Kasumi-1 (cell line): ENCODE measurements at regions not wholly inside any gene's neighbourhood (a gene's known extent, or its start where the extent isn't known, plus 50 kb on each side); places are given as distances from the start of the nearest gene placed in this dataset.
"Not testable (repeated sequence)": the region's sequence is repeated elsewhere in the genome, so short reads cannot be mapped to it uniquely, and the experiment has no call there.

Source experiments
- DNase-seq, 2 experiments: peaks; one replicate each; lab custom pipeline; 2025; lab: John Stamatoyannopoulos, UW

DNA sequence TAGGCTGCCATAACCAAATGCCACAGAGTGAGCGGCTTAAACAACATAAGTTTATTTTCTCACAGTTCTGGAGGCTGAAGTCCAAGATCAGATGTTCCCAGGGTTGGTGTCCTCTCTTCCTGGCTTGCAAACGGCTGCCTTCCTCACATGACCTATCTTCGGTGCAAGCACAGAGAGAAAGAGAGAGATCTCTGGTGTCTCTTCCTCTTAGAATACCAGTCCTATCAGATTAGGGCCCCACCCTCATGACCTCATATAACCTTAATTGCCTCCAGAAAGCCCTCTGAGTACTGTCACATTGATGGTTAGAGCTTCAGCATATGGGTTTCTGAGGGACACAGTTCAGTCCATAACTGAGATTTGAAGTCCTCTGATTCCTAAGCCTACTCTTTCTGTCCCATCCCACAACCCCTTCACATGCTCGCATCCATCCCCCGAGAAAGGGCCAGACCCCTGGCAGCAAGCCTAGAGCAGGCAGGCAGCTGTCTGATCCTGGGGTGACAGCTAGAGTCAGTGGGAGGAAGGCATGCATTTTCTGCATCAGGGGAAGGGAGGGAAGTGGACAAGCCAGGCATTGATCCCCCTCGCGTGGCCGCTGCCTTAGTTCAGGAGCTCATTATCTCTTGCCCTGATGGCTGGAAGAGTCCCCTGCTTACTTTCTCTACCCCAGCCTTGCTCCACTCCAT is 114.1 kb downstream of the FAR1 start:
- no peak for DNase-seq

GRCh38 chr11:13784441-13784840 is 116.0 kb downstream of the FAR1 start:
- no peak for DNase-seq

GRCh38 chr11:13784855-13785254 is 116.4 kb downstream of the FAR1 start:
- no peak for DNase-seq

DNA sequence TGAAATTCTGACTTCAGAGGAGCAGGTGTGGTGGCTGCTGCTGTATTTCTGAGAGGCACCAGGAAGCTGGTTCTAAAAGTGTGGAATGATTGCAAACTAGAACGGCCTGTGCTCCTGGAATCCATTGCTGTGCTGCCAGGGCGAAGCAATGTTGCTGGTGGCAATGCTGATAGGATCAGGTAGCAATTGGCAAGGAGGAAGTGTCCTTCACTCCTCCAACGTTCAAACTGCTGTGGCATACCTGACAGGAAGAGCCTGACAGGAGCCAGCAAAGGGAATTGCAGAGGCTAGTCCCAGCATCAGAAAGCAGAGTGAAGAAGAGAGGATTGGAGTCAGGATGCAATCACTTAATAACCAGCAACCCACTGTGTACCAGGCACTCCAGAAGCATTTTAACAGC is 118.2 kb downstream of the FAR1 start:
- DNase-seq, result no peak

DNA sequence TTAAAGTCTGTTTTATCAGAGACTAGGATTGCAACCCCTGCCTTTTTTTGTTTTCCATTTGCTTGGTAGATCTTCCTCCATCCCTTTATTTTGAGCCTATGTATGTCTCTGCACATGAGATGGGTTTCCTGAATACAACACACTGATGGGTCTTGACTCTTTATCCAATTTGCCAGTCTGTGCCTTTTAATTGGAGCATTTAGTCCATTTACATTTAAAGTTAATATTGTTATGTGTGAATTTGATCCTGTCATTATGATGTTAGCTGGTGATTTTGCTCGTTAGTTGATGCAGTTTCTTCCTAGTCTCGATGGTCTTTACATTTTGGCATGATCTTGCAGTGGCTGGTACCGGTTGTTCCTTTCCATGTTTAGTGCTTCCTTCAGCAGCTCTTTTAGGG is 129.1 kb downstream of the FAR1 start:
- DNase-seq, result not testable (repeated sequence)

DNA sequence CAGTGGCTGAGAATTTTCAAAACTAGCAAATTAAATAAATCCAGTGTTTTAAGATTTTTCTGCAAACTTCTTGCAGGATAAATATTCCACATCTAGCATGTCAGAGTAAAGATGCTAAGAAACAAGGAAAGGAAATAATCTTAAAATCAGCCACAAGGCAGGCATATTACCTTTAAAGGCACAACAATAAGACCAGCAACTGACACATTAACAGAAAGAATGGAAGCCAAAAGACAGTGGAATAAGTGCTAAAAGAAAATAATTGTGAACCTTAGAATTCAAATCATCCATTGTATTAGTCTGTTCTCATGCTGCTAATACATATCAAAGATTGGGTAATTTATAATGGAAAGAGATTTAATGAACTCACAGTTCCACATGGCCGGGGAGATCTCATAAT is 132.4 kb downstream of the FAR1 start:
- DNase-seq, result no peak

- DNase-seq, result no peak
Observed at GRCh38 chr11:13818325-13818724, 144.2 kb upstream of the SPON1 start.

GRCh38 chr11:13826505-13827278 is 135.8 kb upstream of the SPON1 start:
- DNase-seq, result no peak

- DNase-seq, result no peak
Observed at GRCh38 chr11:13831696-13832095, 130.8 kb upstream of the SPON1 start.

- DNase-seq, result no peak
Observed at GRCh38 chr11:13834463-13834862, 128.1 kb upstream of the SPON1 start.

- no peak for DNase-seq
Observed at GRCh38 chr11:13836666-13837065, 125.9 kb upstream of the SPON1 start.

DNA sequence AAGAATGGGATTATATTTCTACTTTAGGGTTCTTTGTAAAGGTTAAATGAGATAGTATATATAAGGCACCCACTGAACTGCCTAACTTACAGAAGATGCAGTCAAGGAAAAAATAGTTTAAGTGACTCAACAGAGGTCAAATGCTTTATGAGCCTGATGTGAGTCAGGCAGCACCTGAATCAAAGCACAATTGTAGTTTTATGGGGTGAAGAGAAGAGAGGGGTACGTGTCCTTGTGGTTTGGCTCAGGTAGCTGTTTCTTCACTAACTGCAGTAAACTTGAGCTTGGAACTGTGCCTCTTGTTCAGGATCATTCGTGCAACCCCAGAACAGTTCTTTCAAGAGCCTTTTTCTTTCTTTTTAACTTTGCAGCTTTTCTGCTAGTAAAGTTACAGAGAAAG is 125.2 kb upstream of the SPON1 start:
- DNase-seq, result no peak

- DNase-seq, result no peak
Observed at GRCh38 chr11:13841393-13841792, 121.1 kb upstream of the SPON1 start.

DNA sequence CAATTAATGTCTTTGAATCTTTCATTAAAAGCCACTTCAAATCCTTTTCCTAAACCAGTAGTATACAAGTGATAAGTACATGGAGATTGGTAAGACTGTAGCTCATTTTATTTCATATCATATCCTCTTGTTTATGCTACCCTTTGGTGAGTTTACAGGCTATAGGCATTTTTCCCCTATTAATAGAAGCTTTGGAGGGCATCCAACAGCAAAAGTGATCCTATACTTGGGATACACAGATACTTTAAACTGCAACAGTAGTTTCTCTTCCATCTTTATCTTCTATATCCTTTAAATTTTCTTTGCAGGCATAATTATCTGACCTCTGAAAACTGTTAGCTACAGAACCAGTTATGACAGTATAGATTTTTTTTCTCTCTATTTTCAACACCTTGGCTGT is 114.5 kb upstream of the SPON1 start:
- DNase-seq, result no peak

DNA sequence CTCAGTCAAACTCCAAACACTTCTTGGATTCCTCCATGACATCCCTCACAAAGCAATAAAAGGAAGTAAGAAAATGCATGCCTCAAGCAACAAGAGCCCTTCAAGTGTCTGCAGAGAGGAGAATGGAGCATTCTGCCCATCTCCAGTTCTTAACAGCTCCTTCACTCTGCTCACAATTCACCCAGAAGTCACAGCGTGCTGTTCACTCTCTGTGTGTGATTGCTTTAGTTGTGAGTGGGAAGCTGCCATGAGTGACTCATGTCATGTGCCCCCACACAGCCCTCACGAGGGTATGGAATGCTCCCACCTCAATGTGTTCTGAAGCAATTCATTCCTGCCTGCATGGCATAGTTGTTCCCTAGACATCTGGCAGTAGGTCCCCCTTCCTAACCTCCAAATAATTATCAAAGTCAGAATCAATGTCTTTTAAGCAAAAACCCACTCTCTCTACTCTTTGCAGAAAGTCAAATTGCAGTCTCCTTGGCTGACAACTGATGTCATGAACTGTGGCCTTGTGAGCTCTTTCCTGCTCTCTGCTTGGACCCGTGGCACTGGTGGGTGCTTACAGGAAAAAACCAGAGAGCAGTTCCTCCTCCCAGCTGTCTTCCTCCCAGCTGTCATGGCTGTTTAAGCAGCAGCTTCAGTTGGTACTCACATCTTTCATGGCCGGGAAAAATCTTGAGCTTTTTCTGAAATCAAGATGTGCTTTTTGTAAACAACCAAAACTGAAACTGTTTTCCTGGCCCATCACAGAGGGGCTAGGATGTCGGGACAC is 112.1 kb upstream of the SPON1 start:
- DNase-seq, result no peak

DNA sequence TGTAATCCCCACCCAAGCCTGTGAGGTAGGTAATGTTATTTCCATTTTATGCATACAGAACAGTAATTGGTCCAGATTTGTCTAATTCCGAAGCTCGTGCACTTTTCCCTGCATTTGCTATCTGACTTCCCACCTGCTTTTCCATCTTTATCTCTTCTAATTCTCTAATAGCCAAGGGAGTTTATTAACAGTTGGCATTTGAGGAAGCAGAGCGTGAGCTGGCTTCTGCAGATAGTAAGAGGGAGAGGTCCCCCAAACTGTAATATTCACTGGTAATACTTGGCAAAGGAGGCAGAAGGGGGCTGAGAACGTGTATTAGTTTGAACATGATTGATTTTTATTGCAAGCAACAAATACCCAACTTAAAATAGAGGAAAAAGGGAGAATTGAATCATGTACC is 110.8 kb upstream of the SPON1 start:
- no peak for DNase-seq

- no peak for DNase-seq
Observed at GRCh38 chr11:13852481-13852880, 110.0 kb upstream of the SPON1 start.

- no peak for DNase-seq
Observed at GRCh38 chr11:13857828-13858227, 104.7 kb upstream of the SPON1 start.

- DNase-seq, result no peak
Observed at GRCh38 chr11:13859892-13860291, 102.6 kb upstream of the SPON1 start.

- DNase-seq, result no peak
Observed at GRCh38 chr11:13861411-13861810, 101.1 kb upstream of the SPON1 start.

- DNase-seq, result no peak
Observed at GRCh38 chr11:13862845-13863392, 99.6 kb upstream of the SPON1 start.

GRCh38 chr11:13868710-13869397 is 93.7 kb upstream of the SPON1 start:
- DNase-seq, result no peak
